ENCODE measurements at regions not wholly inside any gene's neighbourhood (a gene's known extent, or its start where the extent isn't known, plus 50 kb on each side); places are given as distances from the start of the nearest gene placed in this dataset.

DNA sequence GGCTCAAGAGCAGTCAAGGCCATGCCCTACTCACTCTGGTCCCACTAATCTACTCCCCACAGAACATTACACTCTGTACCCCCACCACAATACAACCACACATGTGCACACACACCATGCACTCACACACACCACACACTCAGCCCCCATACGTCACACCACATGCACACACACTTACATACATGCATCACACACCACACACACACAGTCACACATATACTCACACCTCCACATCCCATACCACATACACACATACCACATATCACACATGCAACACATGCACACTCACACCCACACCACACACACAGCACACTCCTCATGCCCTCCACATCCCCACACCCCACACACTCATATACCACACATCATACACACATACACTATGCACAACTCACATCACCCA is 67.6 kb downstream of the RASL11A start:
- TF ChIP-seq, protein P1, sequence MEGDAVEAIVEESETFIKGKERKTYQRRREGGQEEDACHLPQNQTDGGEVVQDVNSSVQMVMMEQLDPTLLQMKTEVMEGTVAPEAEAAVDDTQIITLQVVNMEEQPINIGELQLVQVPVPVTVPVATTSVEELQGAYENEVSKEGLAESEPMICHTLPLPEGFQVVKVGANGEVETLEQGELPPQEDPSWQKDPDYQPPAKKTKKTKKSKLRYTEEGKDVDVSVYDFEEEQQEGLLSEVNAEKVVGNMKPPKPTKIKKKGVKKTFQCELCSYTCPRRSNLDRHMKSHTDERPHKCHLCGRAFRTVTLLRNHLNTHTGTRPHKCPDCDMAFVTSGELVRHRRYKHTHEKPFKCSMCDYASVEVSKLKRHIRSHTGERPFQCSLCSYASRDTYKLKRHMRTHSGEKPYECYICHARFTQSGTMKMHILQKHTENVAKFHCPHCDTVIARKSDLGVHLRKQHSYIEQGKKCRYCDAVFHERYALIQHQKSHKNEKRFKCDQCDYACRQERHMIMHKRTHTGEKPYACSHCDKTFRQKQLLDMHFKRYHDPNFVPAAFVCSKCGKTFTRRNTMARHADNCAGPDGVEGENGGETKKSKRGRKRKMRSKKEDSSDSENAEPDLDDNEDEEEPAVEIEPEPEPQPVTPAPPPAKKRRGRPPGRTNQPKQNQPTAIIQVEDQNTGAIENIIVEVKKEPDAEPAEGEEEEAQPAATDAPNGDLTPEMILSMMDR (IDR thresholded peaks at IDR 0.05; ENCODE audit: borderline replicate concordance, extremely low read depth, low read length, poor library complexity, severe bottlenecking), result no peak
- TF ChIP-seq EZH2 (IDR thresholded peaks at IDR 0.05; ENCODE audit: borderline replicate concordance, low read depth, low read length, severe bottlenecking), result no peak
